ENCODE measurements at regions not wholly inside any gene's neighbourhood (a gene's known extent, or its start where the extent isn't known, plus 50 kb on each side); places are given as distances from the start of the nearest gene placed in this dataset.

- TF ChIP-seq GABPA (IDR thresholded peaks at IDR 0.05 in 1 of 2, conservative IDR thresholded peaks at IDR 0.05 in 1 of 2): no peak
- no peak for TF ChIP-seq CTCF (IDR thresholded peaks at IDR 0.05; ENCODE audit: low read depth, low read length, missing input control)
- no peak for TF ChIP-seq JUND (IDR thresholded peaks at IDR 0.05)
- no peak for TF ChIP-seq REST (IDR thresholded peaks at IDR 0.05)
- TF ChIP-seq NR2F2 (IDR thresholded peaks at IDR 0.05): no peak
- TF ChIP-seq TAF1 (conservative IDR thresholded peaks at IDR 0.05): no peak
- TF ChIP-seq MAX (IDR thresholded peaks at IDR 0.05): no peak
- no peak for TF ChIP-seq HNF4G (IDR thresholded peaks at IDR 0.05)
- no peak for TF ChIP-seq SP1 (IDR thresholded peaks at IDR 0.05)
Observed at GRCh38 chr18:57951117-57951796, 92.8 kb upstream of the NEDD4L start.

Data from liver (tissue), 3 donors.